HG02852 (cell line): ENCODE measurements at regions not wholly inside any gene's neighbourhood (a gene's known extent, or its start where the extent isn't known, plus 50 kb on each side); places are given as distances from the start of the nearest gene placed in this dataset.

Experiments used
- ATAC-seq: cut with Tn5 transposase; IDR thresholded peaks from one replicate; pipeline ENCODE4 v1.9.1; 2021; ENCODE audit warnings: mild to moderate bottlenecking, moderate library complexity; ENCODE audit not compliant: unreplicated experiment

DNA sequence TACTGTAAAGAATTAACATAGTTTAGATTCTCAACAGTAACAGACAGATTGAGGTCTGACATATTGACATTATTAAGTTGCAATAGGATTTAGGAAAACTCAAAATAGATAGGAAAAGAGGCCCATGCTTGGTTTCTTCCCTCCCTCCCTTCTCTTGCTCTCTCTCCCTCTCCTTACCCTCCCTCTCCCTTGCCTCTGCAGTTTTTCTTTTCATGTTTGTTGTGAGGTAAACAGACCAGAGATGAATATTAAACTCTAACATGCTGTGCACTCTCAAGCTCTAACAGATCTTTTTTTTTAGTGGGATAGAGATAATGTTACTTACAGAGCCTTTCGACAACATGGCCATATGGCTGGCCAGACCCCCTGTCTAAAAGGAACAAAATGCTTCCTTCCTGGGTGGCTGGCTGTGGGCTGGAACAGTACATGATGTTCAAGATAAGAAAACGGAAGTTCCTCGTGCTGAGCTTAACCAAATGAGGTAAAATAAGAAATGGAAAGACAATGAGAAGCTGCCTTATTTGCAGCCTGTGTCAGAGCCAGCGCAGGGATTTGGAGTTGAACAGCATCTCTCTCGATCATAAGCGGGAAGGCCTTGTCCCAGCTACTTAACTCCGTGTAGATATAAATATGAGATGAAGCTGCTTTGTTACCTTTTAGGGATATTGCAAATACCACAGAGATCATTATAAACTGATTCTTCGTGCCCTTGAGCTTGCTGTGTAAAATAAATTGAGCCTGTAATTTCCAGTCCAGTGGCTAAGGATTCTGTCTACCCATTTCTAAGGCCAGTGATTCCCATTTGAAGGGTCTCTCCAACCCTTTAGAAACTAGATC lies 391.9 kb upstream of the NPVF start:
- no peak for ATAC-seq

DNA sequence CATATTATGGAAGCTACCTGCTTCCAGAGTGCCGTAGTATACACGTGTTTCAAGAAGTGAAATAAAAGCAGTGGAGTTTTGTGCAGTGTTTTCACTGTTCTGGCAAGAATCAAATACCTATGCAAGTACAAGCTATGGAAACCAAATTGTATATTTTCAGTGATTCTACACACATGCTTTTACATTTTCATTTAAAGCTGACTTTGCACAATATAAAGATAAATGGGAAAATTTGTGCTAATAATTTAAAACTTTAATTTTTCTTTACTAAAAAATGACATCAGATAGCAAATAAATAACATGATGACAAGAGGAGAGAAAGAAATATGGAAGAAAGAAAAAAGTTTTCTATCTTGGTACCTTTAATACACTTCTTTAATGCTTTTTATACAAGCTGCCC lies 393.7 kb upstream of the NPVF start:
- ATAC-seq, result no peak

DNA sequence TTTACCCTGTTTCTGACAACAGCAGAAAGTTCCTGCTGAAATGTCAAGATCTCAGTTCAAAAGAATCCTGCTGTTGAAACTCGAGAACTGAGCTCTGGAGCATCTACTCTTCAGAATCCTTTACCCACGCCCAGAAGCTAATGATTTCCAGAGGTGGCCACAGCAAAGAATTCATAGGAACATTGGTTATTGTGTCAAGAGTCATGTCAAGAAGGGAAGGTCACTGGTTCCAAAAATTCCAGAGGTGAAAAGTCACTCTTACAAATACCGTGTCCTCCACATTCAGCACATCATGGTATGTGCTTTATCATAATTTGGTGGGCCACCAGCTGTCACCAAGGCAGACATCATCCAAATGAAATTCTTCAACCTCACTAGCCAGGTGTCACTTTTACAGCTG lies 394.4 kb upstream of the NPVF start:
- ATAC-seq, result no peak

DNA sequence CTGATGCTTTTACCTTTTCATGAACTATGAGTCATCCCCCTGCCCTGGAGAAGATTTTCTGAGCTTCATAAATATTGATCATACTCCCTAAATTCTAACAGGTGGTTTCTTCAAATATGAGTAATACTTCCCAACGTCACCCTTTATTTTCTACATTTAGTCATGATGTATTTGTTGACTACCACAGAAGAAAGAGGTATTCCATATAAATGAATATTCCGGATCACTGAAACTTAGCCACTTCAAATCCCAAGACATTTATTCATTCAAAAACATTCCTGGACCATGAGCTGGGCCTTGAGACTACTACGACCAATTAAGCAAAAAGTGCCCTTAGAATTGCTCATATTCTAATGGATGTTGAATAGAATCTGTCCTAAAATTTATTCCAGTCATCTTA lies 395.8 kb upstream of the NPVF start:
- no peak for ATAC-seq

DNA sequence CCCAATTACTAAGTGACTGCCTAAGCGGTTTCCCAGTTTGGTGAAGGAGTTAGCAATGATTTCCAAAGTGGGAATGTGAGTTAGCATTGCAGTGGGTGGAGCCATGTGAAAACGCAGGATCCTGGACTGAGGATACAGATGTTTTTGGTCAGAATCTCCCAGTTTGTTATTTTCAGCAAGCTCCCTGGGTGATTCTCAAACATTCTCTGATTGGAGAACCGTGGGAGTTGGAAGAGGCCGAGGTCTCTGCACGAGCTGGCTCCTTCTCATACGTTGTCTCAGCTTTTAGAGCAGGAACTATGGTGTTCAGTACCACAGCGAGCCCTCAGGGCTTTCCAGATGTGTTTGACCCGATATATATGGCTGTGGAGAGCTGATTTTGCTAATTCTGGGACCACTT lies 396.5 kb upstream of the NPVF start:
- ATAC-seq, result no peak

DNA sequence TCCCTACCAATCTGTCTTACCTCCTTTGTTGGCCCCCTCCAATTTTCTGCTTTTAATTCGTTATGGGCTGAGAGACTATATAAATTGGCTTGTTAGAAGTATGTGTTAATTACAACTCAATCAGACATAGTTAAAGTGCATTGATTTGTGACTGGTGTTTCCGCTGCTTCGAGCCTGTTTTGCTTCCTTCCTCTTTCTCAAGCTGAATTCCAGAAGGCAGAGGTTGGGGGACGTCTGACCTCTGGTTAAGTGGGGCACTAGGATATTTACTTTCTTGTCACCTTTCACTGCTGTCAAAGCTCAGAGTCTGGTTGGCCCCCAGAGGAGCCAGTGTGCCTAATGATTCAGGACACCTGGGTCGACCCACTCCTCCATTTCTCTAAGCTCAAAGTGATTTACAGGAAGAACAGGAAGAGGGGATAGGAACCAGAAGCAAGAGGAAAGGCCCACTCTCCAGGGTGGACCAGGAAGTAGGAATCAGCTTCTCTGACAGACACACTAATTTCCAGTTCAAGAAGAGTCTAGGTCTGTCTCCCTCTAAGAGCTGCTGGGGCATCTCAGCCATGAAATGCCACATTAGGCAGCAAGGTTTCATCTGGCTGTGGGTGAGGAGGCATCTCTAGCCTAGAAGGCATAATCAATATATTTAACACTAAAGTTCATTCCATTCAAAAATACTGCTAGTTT lies 397.2 kb upstream of the NPVF start:
- ATAC-seq, result no peak

DNA sequence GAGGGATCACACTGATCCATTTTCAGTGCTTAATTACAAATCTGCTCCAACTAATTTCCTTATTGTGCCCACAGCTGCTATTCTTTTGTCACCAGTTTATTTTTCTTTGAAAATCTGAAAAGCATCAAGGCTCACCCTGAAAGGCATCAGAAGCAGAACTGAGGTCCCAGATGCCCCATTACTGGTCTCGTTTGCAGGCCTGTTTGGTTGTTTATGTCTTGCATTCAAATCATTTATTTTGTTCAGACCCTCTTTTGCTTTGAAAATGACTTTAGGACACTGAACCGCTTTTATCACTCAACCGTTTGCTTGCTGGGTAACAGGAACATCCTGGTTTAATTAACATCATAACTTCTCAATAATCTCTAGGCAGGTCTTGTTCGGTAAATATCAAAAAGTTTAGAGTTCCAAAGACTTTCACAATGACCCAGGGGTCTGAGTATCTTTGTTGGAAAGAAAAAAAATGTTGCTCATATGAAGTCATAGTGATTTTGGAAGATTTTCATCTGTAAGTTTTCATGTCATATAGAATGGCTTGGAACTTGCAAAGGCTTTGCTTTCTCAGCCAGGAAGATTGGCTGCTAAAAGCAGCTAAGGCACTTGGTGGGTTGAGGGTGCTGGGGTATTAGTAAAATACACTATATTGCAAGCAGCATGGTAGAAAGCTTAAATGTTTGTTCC lies 398.3 kb upstream of the NPVF start:
- ATAC-seq, result no peak

DNA sequence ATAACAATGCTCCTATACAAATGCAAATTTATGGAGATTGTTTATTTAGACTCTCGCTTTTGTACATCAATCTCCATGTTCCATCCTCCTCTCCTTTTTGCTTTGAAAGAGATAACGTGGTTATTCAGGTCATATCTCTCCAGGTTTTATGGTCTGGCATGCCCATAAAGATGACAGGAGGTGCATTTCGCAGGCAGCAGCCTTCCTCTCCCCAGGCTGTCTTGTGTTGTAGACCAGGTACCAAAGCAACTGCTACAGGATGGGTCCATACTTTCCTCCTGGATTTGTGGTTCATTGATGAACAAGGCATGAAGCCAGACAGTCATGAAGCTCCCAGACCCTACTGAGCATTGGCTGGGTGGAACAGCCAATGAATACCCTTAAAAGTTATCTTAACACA lies 400.2 kb upstream of the NPVF start:
- no peak for ATAC-seq

DNA sequence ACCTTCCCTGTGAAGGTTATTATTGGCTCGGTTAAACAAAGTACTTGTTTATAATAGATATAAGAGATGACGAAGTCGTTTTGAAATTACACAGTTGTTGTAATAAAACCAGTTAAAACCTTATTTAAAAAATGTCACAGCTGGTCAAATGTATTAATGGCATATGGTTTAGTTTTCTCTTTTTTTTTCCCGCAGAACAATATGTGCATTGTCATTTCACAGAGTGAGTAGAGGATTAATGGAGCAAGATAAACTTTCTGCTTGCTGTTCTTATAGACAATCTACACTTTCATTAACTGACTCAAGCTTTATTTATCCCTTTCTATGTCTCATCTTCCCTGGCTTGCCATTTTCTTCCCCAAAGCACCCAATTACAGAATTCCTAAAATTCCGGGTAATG lies 404.3 kb upstream of the NPVF start:
- no peak for ATAC-seq

DNA sequence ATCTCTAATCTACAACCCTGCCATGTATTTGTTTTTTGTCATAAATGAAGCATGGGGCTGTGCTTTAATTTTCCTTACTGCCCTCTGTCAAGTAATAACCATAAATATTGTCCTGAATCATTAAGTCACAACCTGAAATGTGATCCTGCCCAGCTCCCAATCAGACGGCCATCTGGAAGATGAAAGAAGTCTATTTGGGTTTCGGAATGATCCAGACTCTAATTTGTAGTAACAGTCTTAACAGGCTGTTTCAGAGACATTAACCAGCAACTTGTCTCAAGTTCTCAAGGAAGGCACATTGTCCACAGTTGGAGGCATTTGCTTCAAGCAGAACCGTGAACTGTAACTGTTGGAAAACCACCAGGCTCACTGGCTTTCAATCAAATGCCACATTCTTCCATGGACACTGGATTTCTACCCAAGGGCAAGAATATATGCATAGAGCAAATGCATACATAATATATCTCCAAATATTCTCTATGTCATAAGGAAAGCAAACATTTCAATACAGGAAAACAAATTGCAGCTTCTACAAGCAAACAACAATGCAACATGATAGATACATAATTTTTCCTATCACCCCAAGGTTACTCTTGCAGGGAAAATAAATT lies 405.2 kb upstream of the NPVF start:
- ATAC-seq, result no peak

DNA sequence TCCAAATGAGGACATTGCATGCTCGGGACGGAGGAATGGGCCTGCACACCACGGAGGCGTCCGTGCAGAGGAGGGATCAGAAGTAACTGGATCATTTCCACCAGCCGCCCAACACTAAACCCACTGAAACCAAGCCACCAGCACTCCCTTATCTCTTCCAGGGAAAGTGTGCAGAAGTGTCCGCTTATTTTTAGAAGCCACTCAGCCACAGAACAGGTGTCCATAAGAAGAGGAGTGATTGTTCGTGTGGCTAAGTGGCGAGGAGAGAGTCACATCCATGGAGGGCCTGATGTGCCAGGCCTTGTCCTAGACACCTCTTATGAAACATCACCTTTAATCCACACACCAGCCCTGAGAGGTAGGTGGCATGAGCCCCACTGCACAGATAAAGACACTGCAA lies 407.9 kb upstream of the NPVF start:
- ATAC-seq, result no peak

DNA sequence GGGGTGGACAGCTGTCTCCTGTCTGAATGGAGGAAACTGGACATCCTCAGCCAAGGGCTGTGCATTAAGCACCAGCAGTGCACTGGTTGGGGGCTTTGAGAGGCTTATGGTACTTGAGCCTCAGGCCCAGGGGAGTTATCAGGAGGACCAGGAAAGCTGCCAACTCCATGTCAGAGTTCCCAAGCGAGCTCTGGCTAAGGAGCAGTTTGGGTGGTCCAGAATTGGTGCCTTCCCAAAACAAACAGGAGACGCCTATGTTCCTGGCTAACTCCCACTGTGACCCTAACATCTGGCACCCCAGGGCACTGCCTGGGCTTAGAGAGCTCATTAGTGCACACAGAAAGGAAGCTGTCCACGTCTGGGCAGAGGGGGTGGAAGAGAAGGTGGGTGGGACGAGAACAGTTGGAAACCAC lies 408.6 kb upstream of the NPVF start:
- ATAC-seq, result no peak

DNA sequence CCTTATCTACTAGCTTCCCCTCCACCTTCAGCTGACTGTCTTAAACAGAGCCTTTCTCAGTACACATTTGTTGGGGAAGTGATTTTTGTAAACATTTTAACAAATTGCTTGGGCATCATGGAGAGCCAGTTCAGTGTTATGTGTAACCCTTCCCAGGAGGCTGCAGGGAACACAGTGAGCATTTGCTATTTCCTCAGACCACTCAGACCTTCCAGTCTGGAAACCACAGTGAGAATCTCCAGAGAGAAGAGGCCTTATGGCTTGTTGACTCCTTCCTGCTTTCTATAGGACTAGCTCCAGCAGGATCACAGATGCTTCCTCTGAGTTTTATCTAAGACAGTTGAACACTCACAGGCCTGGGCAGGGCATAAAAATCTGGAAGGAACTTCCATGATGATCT lies 409.8 kb upstream of the NPVF start:
- ATAC-seq, result no peak

DNA sequence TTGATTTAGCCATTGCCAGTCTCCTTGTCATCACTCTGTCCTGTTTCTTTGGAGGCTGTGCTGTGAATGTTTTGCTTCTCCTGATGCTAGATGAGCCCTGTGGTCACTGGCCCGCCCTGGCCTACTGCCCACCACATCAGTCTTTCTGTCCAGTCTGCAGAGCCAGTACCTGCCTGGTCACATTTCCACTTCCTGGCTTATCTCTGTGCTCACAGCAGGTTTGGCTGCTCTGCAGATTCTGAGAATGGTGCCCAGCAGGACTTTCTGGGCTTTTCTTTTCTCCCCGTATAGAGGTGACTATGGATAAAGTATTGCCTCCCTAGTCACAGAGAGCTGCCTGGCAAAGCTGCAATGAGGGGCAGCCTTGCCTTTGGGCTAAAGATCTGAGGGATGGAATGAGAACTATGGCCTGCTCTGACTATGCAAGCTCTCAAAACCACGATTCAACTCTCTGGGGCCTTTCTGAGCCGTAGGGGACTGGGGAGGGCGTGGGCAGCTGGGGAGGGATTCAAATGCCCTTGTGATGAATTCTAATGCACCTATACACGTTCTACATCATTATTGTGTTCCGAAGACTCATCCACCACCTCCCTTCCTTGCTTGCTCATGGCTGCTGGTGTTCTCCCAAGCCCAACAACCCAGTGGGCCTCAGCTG lies 410.4 kb upstream of the NPVF start:
- ATAC-seq, result no peak

DNA sequence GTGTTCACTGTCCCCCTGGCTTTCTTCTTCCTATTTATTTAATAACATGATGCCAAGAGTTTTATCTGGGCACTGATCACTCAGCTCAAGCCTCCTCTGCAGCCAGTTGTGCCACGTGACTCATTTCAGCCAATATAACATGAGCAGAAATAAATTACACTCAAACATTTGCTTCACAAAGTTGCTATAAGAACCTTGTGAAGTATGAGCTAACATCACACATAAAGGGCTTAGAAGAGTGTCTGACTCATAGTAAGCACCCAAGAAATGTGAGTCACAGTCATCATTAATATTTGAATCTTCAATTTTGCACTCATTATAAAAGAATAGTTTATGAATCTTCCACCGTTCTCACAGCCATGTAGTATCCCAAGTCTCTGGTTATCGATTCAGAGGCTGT lies 414.6 kb upstream of the NPVF start:
- no peak for ATAC-seq

DNA sequence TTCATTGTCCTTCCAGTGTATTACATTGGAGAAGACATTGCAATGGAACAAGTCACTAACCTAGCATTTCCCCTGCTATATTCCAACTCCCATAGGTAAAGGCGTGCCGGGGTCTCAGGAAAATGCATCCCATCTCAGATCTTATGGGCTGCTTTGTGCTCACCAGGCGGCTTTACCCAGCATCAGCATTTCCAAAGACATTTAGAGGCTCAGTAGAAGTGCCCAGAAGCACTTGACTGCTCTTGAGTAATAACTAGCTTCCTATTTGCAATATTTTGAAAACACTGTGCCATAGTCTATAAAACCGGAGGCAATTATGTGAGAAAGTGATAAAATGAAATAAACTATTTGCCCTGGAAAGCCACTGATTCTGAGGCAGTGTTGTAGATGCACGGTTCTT lies 415.0 kb upstream of the NPVF start:
- no peak for ATAC-seq

DNA sequence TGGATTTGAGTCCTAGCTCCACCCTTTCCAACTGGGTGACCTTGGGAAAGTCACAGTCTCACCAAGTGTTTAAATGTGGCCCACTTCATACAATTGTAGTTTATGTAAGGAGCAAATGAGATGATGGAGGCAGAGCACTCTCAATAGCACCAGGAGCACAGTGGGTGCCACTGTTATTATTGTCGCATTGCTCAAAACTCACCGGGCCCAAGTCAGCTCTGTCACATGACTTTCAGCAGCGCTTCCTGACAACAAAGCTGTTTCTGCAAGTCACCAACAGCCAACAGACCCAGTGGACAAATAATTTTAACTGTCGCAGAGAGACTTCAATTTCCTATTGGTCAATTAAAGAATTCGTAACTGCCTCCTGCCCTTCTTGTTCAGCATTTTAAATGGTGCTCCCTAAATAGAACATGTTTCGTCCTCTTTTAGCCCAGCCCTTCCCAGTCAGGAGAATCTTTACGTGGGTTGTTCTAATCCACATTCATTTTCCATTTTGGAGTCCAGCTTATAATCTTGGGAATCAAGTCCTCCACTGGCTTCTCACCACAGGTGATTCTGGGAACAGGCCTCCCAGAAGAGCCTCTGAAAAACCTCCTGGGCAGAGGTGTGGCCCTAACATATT lies 415.6 kb upstream of the NPVF start:
- ATAC-seq, result no peak

DNA sequence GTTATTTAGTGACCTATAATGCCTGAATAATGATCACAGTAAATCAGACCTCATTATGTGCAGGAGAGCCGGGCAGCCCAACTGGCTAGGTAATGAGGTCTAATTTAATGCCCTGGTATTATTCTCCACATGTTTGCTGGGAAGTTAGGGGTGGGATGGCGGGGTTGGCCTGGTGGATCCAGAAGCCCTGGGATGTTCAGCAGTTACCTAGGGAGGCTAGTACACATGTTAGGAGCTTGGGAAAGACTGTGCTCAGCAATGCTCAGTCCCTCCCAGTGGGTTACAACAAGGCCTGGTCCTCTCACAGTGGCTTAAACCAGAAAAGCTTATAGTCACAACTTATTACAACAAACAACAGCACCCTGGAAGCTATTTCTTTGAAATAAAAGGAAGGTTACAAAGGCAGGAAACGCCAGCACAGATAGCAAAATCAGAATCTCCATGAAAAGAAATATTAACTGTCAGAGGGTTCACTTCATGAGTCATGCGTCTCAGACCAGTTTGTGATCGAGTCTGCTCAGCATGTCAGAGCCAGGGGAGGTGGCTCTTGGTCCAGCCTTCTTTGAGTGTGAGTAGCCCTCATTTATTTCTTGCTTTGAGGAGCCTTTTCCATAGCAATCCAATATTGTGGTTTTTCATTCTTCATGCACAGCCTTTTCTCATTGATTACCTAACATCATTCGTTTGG lies 418.6 kb upstream of the NPVF start:
- no peak for ATAC-seq

DNA sequence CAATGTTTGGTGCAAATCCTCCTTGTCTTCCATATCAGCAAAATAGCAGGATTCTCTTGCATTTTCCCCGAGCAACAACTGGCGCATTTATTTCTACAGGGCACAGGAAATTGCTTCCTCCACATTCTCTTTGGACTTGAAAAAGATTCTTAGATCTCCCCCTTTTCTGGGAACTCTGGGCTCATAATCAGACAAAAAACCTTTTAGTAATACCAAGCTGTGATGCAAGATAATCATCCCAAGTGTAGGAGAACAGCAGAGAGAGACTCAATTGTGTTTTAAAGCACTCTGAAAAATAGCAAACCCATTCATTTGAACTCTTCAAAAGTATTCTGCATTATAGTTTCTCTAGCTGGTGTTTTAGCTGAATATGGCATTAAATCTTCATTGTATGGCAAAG lies 419.6 kb upstream of the NPVF start:
- ATAC-seq, result no peak

DNA sequence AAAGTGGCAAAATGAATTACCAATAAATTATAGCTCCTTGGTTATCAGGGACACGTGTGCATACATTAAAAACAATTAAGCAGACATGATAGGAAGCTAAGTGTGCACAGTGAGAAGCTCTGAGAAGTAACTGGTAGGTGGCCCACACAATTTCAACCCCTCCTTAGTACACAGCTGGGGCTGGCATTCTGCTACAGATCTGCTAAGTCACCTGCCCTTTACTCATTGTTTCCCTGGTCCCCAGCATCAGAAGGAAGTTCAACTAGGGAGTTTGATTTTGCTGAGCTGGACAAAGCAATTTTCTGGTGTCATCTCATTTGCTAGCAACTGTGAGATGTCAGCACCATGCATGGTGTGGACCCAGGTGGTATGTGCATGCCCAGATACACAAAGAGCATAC lies 424.1 kb upstream of the NPVF start:
- no peak for ATAC-seq
